HAP-1 (cell line): ENCODE measurements at regions not wholly inside any gene's neighbourhood (a gene's known extent, or its start where the extent isn't known, plus 50 kb on each side); places are given as distances from the start of the nearest gene placed in this dataset.

Source experiments
- DNase-seq, 2 experiments: peaks; one replicate each; pipeline ENCODE4 v3.0.0-alpha.2; 2016 to 2020; ENCODE audit warnings: low spot score in 2 of 2
- H3K27me3 ChIP-seq: fragments of 250-450 bp; sonication (Bioruptor Pico); 2 replicates; pipeline ENCODE4 v1.5.1; 2020; ENCODE audit warnings: low read depth, mild to moderate bottlenecking, moderate library complexity
- H3K36me3 ChIP-seq: fragments of 250-450 bp; sonication (Bioruptor Pico); replicated peaks from 2 replicates; pipeline ENCODE4 v1.5.1; 2020; ENCODE audit warnings: mild to moderate bottlenecking
- H3K4me1 ChIP-seq: fragments of 250-450 bp; sonication (Bioruptor Pico); 2 replicates; pipeline ENCODE4 v1.5.1; 2020; ENCODE audit warnings: mild to moderate bottlenecking
- H3K4me3 ChIP-seq: fragments of 250-450 bp; sonication (Bioruptor Pico); 2 replicates; pipeline ENCODE4 v1.5.1; 2020; ENCODE audit warnings: mild to moderate bottlenecking, moderate library complexity
- H3K9me3 ChIP-seq: fragments of 250-450 bp; sonication (Bioruptor Pico); 2 replicates; pipeline ENCODE4 v1.5.1; 2020; ENCODE audit warnings: mild to moderate bottlenecking, moderate library complexity
- in situ Hi-C: fragments of 300-500 bp; cut with MboI; formaldehyde crosslinking; loops from 3 replicates; pipeline ENCODE4 v1.14.3; 2020; ENCODE audit warnings: low sequenced_read_pairs, inconsistent platforms, mixed read lengths

- H3K9me3 ChIP-seq: 0 out of 2 replicates have a peak, but pooled peaks cover 3% of the 10 kb centered on the region
Measured at GRCh38 chr14:25226214-25226613, 176.3 kb upstream of the STXBP6 start.

GRCh38 chr14:25222256-25222655 lies 172.3 kb upstream of the STXBP6 start:
- DNase-seq: no peak
- Histone ChIP-seq H3K27me3 (no peaks in the 10 kb centered on the region), H3K4me1 (no peaks in the 10 kb centered on the region), H3K9me3 (peaks cover 6% of the 10 kb centered on the region; the same call in 1 of the 2 replicates), H3K36me3 (no peaks in the 10 kb centered on the region), H3K4me3 (no peak overlapping the region)
- in situ Hi-C loops: no loop called here

More at GRCh38 chr14:25226214-25226613, 176.3 kb upstream of the STXBP6 start:
- no peaks in the 10 kb centered on the region for H3K27me3 ChIP-seq
- no peak for DNase-seq
- H3K4me3 ChIP-seq: no peak overlapping the region
- H3K4me1 ChIP-seq: no peaks in the 10 kb centered on the region
- in situ Hi-C loops: no loop called here
- H3K36me3 ChIP-seq: no peaks in the 10 kb centered on the region

GRCh38 chr14:25220514-25220913 lies 170.6 kb upstream of the STXBP6 start:
- in situ Hi-C loops: no loop called here
- no peaks in the 10 kb centered on the region for H3K4me1 ChIP-seq

GRCh38 chr14:25215607-25216006 lies 165.7 kb upstream of the STXBP6 start:
- Histone ChIP-seq H3K4me3 (no peak overlapping the region), H3K27me3 (no peaks in the 10 kb centered on the region), H3K36me3 (no peaks in the 10 kb centered on the region), H3K4me1 (no peaks in the 10 kb centered on the region), H3K9me3 (peaks cover 3% of the 10 kb centered on the region; the same call in 1 of the 2 replicates)
- DNase-seq: no peak
- in situ Hi-C loops: no loop called here

More at GRCh38 chr14:25220514-25220913, 170.6 kb upstream of the STXBP6 start:
- Histone ChIP-seq H3K36me3 (no peaks in the 10 kb centered on the region), H3K27me3 (no peaks in the 10 kb centered on the region), H3K4me3 (no peak overlapping the region), H3K9me3 (peaks cover 6% of the 10 kb centered on the region; the same call in 1 of the 2 replicates)
- no peak for DNase-seq

- no peaks in the 10 kb centered on the region for H3K4me1 ChIP-seq
- in situ Hi-C loops: no loop called here
- H3K36me3 ChIP-seq: no peaks in the 10 kb centered on the region
- DNase-seq: no peak
- H3K9me3 ChIP-seq: 0 out of 2 replicates have a peak, but pooled peaks cover 3% of the 10 kb centered on the region
- H3K4me3 ChIP-seq: no peak overlapping the region
- H3K27me3 ChIP-seq: no peaks in the 10 kb centered on the region
Measured at GRCh38 chr14:25197885-25198284, 147.9 kb upstream of the STXBP6 start.

- H3K4me3 ChIP-seq: no peak overlapping the region
- H3K4me1 ChIP-seq: no peaks in the 10 kb centered on the region
- no peaks in the 10 kb centered on the region for H3K36me3 ChIP-seq
- no peak for DNase-seq
- H3K27me3 ChIP-seq: no peaks in the 10 kb centered on the region
- in situ Hi-C loops: no loop called here
- no peaks in the 10 kb centered on the region for H3K9me3 ChIP-seq
Measured at GRCh38 chr14:25180221-25180620, 130.3 kb upstream of the STXBP6 start.

- no peaks in the 10 kb centered on the region for H3K9me3 ChIP-seq
- H3K4me3 ChIP-seq: no peak overlapping the region
- no peaks in the 10 kb centered on the region for H3K4me1 ChIP-seq
- in situ Hi-C loops: no loop called here
- DNase-seq: no peak
- H3K27me3 ChIP-seq: no peaks in the 10 kb centered on the region
- no peaks in the 10 kb centered on the region for H3K36me3 ChIP-seq
Measured at GRCh38 chr14:25178255-25178654, 128.3 kb upstream of the STXBP6 start.

GRCh38 chr14:25150934-25151790 lies 101.2 kb upstream of the STXBP6 start:
- Histone ChIP-seq H3K4me1 (no peaks in the 10 kb centered on the region), H3K36me3 (no peaks in the 10 kb centered on the region), H3K27me3 (no peaks in the 10 kb centered on the region), H3K9me3 (no peaks in the 10 kb centered on the region; the same call in 1 of the 2 replicates), H3K4me3 (no peak overlapping the region)
- DNase-seq: peak in 1 of 2 experiments; percentile 17
- in situ Hi-C loops: no loop called here

GRCh38 chr14:25150401-25150800 lies 100.5 kb upstream of the STXBP6 start:
- Histone ChIP-seq H3K9me3 (no peaks in the 10 kb centered on the region; the same call in 1 of the 2 replicates), H3K36me3 (no peaks in the 10 kb centered on the region), H3K27me3 (no peaks in the 10 kb centered on the region), H3K4me3 (no peak overlapping the region), H3K4me1 (no peaks in the 10 kb centered on the region)
- DNase-seq: no peak
- in situ Hi-C loops: no loop called here

GRCh38 chr14:25140411-25140810 lies 90.5 kb upstream of the STXBP6 start:
- no peaks in the 10 kb centered on the region for H3K4me1 ChIP-seq
- no peaks in the 10 kb centered on the region; the same call in 1 of the 2 replicates for H3K9me3 ChIP-seq
- no peak for DNase-seq
- no peaks in the 10 kb centered on the region for H3K36me3 ChIP-seq
- H3K27me3 ChIP-seq: no peaks in the 10 kb centered on the region
- in situ Hi-C loops: no loop called here
- no peak overlapping the region for H3K4me3 ChIP-seq

GRCh38 chr14:25136811-25137210 lies 86.9 kb upstream of the STXBP6 start:
- in situ Hi-C loops: no loop called here
- DNase-seq: no peak
- no peaks in the 10 kb centered on the region; the same call in 1 of the 2 replicates for H3K9me3 ChIP-seq

GRCh38 chr14:25134184-25134583 lies 84.2 kb upstream of the STXBP6 start:
- Histone ChIP-seq H3K27me3 (no peaks in the 10 kb centered on the region), H3K4me3 (no peak overlapping the region), H3K36me3 (no peaks in the 10 kb centered on the region), H3K4me1 (no peaks in the 10 kb centered on the region), H3K9me3 (no peaks in the 10 kb centered on the region; the same call in 1 of the 2 replicates)
- DNase-seq: no peak
- in situ Hi-C loops: no loop called here

More at GRCh38 chr14:25136811-25137210, 86.9 kb upstream of the STXBP6 start:
- Histone ChIP-seq H3K36me3 (no peaks in the 10 kb centered on the region), H3K4me3 (no peak overlapping the region), H3K27me3 (no peaks in the 10 kb centered on the region), H3K4me1 (no peaks in the 10 kb centered on the region)

- peak in 1 of 2 experiments; percentile 27 for DNase-seq
- Histone ChIP-seq H3K4me3 (no peak overlapping the region), H3K9me3 (no peaks in the 10 kb centered on the region; the same call in 1 of the 2 replicates), H3K36me3 (no peaks in the 10 kb centered on the region), H3K27me3 (no peaks in the 10 kb centered on the region), H3K4me1 (no peaks in the 10 kb centered on the region)
- in situ Hi-C loops: no loop called here
Measured at GRCh38 chr14:25132732-25133422, 82.9 kb upstream of the STXBP6 start.

- DNase-seq: no peak
- Histone ChIP-seq H3K9me3 (no peaks in the 10 kb centered on the region; the same call in 1 of the 2 replicates), H3K4me1 (no peaks in the 10 kb centered on the region), H3K4me3 (no peak overlapping the region), H3K36me3 (no peaks in the 10 kb centered on the region), H3K27me3 (no peaks in the 10 kb centered on the region)
- in situ Hi-C loops: no loop called here
Measured at GRCh38 chr14:25132094-25132493, 82.1 kb upstream of the STXBP6 start.
